Epithelial cell of proximal tubule (primary cell): ENCODE measurements at regions not wholly inside any gene's neighbourhood (a gene's known extent, or its start where the extent isn't known, plus 50 kb on each side); places are given as distances from the start of the nearest gene placed in this dataset.

ENCODE experiments used
- DNase-seq: peaks from one replicate; pipeline ENCODE4 v3.0.0-alpha.2; 2011; ENCODE audit warnings: low read depth
- H3K4me3 ChIP-seq: 2 replicates; pipeline ENCODE4 v1.5.1; 2011; ENCODE audit warnings: low read depth, mild to moderate bottlenecking, low read length
- TF ChIP-seq, protein P1 (sequence below): conservative IDR thresholded peaks from 2 replicates; pipeline ENCODE4 v1.5.1; 2012; ENCODE audit warnings: low read depth, mild to moderate bottlenecking, low read length

DNA sequence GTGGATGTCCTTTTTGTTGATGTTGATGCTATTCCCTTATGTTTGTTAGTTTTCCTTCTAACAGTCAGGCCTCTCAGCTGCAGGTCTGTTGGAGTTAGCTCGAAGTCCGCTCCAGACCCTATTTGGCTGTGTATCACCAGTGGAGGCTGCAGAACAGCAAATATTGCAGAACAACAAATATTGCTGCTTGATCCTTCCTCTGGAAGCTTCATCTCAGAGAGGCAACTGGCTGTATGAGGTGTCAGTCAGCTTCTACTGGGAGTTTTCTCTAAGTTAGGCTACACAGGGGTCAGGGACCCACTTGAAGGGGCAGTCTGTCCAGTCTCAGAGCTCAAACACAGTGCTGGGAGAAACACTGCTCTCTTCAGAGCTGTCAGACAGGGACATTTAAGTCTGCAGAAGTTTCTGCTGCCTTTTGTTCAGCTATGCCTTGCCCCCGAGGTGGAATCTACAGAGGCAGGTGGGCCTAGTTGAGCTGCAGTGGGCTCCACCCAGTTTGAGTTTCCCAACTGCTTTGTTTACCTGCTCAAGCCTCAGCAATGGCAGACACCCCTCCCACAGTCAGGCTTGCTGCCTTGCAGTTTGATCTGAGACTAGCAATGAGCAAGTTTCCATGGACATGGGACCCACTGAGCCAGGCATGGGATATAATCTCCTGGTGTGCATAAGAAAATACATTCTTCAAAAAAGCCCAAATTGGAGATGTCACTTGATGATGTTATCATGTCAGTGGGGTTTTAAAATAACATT is 99.5 kb downstream of the KDM5D start:
- H3K4me3 ChIP-seq, result no peak overlapping the region
- TF ChIP-seq, protein P1, sequence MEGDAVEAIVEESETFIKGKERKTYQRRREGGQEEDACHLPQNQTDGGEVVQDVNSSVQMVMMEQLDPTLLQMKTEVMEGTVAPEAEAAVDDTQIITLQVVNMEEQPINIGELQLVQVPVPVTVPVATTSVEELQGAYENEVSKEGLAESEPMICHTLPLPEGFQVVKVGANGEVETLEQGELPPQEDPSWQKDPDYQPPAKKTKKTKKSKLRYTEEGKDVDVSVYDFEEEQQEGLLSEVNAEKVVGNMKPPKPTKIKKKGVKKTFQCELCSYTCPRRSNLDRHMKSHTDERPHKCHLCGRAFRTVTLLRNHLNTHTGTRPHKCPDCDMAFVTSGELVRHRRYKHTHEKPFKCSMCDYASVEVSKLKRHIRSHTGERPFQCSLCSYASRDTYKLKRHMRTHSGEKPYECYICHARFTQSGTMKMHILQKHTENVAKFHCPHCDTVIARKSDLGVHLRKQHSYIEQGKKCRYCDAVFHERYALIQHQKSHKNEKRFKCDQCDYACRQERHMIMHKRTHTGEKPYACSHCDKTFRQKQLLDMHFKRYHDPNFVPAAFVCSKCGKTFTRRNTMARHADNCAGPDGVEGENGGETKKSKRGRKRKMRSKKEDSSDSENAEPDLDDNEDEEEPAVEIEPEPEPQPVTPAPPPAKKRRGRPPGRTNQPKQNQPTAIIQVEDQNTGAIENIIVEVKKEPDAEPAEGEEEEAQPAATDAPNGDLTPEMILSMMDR, result no peak
- DNase-seq, result no peak

GRCh38 chrY:19637651-19638347 is 106.7 kb downstream of the KDM5D start:
- H3K4me3 ChIP-seq, result no peak overlapping the region
- TF ChIP-seq, protein P1, result no peak
- DNase-seq, result no peak

DNA sequence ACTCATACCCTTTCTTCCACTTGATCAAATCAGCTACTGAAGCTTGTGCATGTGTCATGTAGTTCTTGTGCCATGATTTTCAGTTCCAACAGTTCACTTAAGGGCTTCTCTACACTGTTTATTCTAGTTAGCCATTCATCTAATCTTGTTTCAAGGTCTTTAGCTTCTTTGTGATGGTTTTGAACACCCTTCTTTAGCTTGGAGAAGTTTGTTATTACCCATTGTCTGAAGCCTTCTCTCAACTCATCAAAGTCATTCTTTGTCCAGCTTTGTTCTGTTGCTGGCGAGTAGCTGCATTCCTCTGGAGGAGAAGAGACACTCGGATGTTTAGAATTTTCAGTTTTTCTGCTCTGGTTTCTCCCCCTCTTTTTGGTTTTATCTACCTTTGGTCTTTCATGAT is 115.6 kb downstream of the KDM5D start:
- no peak for DNase-seq
- TF ChIP-seq, protein P1, result no peak
- H3K4me3 ChIP-seq, result no peak overlapping the region

- no peak for DNase-seq
- TF ChIP-seq, protein P1, result no peak
Observed at GRCh38 chrY:19622392-19622791, 122.1 kb downstream of the KDM5D start.

GRCh38 chrY:19621756-19622155 is 122.8 kb downstream of the KDM5D start:
- H3K4me3 ChIP-seq, result no peak overlapping the region
- DNase-seq, result peak; percentile 38
- TF ChIP-seq, protein P1, result no peak

More at GRCh38 chrY:19622392-19622791, 122.1 kb downstream of the KDM5D start:
- no peak overlapping the region for H3K4me3 ChIP-seq

DNA sequence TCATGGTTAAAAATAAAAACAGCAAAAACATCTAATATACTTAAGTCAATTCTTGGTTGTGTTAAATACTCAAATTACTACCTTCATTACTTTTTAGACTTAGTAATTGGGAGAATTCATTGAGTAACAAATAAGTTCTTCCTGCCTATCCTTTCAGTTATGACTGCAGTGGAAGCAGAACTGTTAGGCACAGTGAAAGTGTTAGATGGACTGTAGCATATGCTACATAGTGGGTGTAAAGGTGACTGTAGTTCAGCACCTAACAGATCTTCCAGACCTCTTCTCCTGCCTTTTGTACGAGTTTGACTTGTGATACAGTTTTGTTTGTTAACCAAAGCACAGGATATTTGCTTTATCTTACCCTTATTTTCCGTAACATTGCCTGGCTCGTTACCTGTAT is 143.4 kb downstream of the KDM5D start:
- no peak for DNase-seq
- H3K4me3 ChIP-seq, result no peak overlapping the region
- TF ChIP-seq, protein P1, result no peak
